PC-3 (cell line): ENCODE measurements at regions not wholly inside any gene's neighbourhood (a gene's known extent, or its start where the extent isn't known, plus 50 kb on each side); places are given as distances from the start of the nearest gene placed in this dataset.

Experiments used
- EZH2phosphoT487 ChIP-seq: fragments of 300-600 bp; sonication (generic); IDR thresholded peaks from 2 replicates; pipeline ENCODE4 v1.6.1; 2018; ENCODE audit warnings: mild to moderate bottlenecking, antibody characterized with exemption, low read length, borderline replicate concordance
- TF ChIP-seq, protein P1 (sequence below): fragments of 300-600 bp; sonication (generic); conservative IDR thresholded peaks from 2 replicates; pipeline ENCODE4 v1.5.1; 2017; ENCODE audit warnings: antibody characterized with exemption, low read depth, mild to moderate bottlenecking, low read length

DNA sequence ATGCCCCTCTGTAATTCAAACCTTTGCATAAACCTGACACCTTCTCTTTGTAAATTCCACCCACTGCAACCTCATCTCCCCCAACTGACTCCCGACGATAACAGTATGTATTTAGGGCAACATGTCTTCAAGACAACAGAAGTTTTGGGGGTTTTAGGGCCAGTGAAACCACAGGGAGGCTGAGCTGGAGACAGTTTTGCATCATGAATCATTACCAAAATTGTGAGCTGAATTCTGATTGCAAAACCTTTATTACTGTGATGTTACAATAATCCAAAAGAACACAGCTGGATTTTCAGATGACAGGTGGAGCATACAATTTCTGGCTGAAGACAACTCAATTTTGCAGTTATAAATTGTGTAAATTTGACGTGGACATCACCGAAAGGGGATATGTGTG, 281.3 kb upstream of the TTC14 start:
- TF ChIP-seq EZH2phosphoT487, result no peak
- TF ChIP-seq, protein P1, sequence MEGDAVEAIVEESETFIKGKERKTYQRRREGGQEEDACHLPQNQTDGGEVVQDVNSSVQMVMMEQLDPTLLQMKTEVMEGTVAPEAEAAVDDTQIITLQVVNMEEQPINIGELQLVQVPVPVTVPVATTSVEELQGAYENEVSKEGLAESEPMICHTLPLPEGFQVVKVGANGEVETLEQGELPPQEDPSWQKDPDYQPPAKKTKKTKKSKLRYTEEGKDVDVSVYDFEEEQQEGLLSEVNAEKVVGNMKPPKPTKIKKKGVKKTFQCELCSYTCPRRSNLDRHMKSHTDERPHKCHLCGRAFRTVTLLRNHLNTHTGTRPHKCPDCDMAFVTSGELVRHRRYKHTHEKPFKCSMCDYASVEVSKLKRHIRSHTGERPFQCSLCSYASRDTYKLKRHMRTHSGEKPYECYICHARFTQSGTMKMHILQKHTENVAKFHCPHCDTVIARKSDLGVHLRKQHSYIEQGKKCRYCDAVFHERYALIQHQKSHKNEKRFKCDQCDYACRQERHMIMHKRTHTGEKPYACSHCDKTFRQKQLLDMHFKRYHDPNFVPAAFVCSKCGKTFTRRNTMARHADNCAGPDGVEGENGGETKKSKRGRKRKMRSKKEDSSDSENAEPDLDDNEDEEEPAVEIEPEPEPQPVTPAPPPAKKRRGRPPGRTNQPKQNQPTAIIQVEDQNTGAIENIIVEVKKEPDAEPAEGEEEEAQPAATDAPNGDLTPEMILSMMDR, result no peak
